Stimulated activated CD4-positive, alpha-beta T cell treated with anti-CD3 and anti-CD28 coated beads, Interleukin-12 subunit alpha, Interleukin-12 subunit beta, amount 100 ng/mL, for 24 hours (primary cell): ENCODE measurements at regions not wholly inside any gene's neighbourhood (a gene's known extent, or its start where the extent isn't known, plus 50 kb on each side); places are given as distances from the start of the nearest gene placed in this dataset.

Source experiments
- DNase-seq, 2 experiments: peaks; one replicate each; pipeline ENCODE4 v3.0.0-alpha.2; 2020; ENCODE audit warnings: low read depth in 2 of 2

DNA sequence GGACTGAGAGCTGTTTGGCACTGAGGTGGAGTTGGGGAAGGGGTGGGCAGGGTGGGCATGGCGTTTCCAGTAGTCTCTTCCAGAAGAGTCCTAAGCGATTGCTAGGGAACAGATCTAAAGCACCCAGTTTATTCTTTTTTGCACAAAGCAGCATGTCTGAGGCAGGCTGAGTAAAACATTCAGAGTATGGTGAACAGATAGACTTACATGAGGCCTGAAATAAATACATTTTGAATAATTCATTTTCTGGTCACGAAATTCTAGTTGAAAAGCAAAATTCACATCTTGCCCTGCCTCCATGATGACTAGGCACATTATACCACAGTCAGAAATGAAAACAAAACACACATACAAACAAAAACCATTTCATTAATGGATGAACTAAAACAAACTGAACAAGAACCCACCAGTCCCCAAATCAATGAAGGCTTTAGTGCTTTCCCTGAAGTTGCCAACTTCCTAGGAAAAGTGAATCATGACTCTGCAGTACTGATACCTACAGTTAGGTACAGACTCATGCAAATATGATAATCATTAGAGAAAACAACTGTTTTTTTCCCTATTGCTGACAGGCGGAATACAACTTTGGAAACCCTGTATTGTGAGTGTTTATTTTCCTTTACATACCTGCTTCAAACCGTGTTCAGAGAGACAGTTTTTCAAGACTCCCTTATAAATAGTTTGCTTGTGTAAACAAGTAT lies 702.9 kb upstream of the POU3F2 start:
- DNase-seq, result no peak

DNA sequence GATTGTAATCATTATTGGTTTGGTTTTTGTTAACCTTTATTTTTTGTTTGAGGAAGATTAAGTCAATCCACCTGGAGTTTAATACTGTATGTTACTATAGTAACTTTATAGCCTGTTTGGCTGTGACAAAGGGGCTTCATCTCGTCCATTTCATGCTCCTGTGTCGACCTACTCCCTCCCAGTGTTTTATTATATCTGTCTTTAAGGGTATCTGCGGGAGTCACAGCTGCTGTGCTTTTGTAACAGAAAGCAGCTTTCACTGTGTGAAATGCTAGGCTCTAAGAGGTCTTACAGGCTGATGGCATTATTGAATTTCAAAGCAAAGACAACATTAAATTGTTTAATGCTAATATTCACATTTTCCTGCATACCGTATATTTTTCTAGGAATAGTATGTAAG lies 698.0 kb upstream of the POU3F2 start:
- no peak for DNase-seq

DNA sequence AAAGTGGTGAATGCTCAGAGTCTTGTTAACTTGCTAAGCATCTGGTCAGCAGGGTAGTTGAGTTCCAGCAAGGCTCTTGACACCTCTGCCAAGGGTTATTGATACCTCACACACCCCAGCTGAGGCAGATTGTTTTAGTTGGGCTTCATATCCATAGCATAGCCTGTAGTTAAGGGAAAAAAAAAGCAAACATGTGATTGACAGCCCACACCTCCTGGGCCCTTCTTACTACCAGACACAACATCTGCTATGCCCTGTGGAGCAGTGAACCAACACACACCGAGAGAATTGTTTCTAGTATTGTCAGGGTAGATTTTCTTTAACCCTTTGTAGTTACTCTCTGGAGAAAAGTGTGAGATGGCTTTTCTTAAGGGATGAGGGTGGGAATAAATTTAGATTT lies 697.0 kb upstream of the POU3F2 start:
- no peak for DNase-seq

DNA sequence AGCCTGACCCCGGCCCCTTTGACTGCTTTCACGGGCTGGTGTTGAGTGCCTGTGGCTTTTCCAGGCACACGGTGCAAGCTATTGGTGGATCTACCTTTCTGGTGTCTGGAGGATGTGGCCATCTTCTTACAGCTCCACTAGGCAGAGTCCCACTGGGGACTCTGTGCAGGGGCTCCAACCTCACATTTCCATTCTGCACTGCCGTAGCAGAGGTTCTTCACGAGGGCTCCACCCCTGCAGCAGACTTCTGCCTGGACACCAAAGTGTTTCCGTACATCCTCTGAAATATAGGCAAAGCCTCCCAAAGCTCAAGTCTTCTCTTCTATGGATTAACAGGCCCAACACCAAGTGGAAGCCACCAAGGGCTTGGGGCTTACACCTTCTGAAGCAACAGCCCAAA lies 691.5 kb upstream of the POU3F2 start:
- no peak for DNase-seq

DNA sequence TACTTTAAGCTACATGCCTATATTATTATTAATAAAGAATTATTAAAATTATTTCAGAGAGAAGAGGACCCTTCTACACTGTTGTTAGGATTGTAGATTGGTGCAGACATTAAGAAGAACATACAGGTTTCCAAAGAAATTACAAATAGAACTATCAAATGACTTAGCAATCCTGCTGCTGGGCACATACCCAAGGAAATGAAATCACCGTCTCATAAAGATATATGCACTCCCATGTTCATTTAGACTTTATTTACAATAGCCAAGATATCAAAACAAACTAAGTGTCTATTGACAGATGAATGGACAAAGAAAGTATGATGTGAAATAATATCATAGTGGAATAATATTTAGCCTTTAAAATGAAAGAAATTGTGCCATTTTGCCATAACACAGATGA lies 687.7 kb upstream of the POU3F2 start:
- DNase-seq, result no peak

DNA sequence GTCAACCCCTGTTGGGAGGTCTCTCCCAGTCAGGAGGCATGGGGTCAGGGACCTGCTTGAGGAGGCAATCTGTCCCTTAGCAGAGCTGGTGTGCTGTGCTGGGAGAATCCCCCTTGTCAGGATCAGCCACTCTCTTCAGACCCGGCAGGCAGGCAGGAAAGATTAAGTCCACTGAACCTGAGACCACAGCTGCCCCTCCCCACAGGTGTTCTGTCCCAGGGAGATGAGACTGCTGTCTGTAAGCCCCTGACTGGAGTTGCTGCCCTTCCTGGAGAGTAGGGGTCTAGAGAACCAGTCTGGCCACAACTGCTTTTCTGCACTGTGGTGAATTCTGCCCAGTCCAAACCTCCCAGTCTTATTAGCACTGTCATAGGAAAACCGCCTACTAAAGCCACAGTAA lies 677.8 kb upstream of the POU3F2 start:
- DNase-seq, result no peak

DNA sequence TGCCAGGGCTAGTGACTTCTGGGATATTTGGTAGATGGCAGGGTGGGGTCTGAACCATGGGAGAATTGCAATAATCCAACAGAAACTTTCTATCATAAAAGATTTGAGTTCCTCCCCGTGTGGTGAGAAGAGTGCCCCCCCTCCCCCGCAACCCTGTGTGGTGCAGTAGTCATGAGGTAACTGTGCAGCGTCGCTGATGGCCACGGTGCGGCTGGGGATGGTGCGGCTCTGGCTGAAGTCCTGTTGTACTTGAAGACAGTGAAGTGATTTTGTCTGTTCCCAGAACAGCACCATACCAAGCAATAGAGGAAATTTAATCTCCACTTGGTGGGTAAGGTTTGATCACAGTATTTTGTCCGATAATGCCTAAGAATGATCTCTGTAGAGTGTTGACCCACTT lies 654.8 kb upstream of the POU3F2 start:
- DNase-seq, result no peak

DNA sequence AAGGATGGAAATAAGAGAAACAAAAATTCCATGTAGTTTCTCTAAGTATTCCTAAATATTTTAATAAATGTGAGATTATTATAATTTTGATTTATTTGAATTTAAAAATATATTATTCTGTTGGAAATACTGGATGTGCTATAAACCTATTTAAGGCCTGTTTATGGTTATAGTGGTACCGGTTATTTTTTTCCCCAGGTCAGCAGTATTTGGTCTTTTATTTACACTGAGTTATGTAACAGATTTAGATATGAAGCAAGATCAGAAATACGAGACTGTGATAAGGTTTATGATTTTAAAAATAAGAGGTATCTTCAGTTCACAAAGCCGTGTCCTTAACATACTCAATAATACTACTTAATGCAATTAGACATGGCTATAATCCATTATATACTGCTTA lies 634.3 kb upstream of the POU3F2 start:
- no peak for DNase-seq

DNA sequence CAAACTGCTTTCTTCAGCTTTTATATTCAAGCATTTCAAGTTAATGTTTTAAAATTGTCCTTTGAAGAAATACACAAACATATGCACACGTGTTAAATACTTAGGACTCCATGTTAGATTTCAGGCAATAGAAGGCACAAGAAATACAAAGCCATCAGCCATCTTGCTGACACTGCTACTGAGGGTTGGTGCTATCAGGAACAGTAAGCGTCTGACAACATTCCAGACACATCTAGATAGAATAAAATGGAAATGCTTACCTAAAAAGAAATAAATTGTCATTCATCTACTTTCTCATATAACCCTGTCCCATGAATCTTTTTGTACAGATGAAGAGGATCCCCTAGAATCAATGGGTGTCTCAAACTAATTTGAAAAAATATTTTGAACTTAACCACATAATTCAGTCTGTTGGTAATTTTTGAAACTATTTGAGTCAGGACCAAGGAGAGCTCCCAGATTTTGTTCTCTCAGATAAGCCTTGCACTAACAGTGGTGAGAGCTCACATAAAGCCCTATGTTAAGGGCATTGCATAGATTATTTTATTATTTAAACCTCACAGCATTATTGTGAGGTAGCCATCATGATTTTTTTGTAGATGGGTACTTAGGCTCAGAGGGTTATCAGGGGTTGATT lies 631.1 kb upstream of the POU3F2 start:
- no peak for DNase-seq

DNA sequence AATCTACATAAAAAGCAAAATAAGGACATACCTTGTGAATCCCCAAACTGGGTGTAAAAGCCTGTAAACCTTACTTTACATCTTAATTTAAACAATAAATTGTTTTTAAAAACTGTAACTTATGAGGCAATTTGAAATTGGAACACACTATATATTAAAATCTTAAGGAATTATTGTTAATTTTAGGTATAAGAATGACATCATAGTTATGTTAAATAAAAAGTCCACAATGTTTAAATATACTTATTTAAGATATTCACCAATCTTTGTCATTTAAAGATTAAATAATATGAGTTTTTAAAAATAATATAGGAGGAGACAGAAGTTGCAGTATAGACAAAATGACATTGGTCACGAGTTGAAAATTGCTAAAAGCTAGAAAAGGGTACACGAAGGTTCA lies 621.9 kb upstream of the POU3F2 start:
- DNase-seq, result no peak

DNA sequence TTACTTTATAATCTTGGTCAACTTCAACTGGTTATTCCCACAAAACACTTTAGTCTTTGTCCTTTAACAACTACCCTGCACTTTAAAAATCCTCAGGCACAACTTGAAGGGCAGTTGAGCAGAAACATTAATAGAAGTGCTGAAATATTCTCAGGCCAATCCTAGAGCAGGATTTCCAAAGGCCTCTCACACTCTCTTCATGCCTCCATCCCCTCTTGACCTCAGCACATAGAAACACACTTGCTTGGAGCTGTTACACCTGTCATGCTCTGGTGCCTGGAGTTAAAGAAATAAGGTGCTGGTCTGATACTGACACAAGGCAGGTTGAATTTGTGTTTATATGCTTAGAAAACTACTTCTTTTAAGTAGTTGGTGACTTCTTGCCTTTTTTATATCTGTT lies 618.8 kb upstream of the POU3F2 start:
- no peak for DNase-seq

DNA sequence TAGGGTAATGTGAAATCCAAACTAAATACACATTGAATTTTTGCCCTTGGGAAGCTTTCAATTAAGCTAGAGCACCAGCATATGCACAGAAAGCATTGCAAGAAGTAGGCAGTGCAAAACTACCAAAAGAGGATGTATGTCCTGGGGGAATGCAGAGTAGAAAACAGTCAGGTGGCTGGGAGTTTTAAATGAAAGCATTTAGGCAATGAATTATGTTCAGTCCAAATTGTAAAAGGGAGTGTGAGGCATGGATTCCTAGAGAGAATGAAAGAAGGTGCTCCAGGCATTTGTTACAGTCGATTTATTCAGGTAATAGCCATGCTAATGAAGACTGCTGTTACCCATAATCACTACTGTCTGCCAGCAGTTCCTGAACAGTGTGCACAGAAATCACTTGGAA lies 604.1 kb upstream of the POU3F2 start:
- DNase-seq, result no peak

DNA sequence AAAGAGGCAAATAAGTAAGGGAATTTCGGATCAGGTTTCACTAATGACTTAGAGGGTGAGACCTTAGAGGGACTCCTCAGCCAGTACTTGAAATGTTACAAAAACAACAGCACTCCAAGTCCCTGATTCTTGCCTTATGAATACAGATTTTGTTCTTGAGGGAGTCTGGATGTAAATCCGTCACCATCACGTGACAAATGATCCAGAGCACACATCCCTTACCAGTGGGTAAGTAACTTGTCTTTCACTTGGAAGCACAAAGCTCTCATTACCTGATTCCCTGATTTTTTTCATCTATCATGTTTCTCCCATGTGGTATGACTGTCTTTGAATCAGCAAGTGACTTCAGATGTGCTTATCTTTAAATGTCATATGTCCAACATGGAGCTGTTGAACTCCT lies 595.3 kb upstream of the POU3F2 start:
- no peak for DNase-seq

DNA sequence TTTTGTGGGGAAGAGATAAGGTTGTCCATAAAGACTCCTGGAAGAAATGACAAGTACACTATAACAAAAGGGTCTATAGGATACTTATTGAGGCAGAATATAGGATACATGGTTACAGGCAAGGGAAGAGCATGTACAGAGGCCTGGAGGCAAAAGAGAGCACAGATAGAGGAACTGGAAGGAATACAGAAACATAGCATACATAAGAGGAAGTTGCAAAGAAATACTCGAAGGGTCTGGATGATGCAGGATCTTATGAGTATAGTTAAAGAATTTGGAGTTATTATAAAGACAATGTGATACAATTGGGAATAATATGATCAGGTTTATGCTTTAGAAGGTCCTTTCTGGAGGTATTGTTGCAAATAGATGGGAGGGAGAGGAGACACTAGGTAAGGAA lies 592.7 kb upstream of the POU3F2 start:
- no peak for DNase-seq

DNA sequence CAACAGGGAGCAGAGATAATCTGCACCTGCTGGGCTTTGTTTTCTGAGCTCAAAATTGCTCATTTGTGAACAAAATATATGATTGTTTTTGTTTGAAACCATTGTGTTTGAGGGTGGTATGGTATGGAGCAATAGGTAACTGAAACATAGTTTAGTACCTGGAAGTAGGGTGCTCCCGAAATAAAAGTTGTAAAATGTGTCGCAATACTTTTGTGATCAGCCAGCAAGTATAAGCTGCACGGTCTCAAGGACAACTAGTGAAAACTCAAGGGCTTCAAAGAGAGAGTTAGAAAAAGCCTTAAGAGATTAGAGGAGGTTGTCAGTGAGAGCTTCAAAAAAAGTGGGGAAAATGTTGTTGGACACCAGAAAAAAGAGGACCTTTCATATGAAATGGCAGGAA lies 579.8 kb upstream of the POU3F2 start:
- DNase-seq, result no peak

DNA sequence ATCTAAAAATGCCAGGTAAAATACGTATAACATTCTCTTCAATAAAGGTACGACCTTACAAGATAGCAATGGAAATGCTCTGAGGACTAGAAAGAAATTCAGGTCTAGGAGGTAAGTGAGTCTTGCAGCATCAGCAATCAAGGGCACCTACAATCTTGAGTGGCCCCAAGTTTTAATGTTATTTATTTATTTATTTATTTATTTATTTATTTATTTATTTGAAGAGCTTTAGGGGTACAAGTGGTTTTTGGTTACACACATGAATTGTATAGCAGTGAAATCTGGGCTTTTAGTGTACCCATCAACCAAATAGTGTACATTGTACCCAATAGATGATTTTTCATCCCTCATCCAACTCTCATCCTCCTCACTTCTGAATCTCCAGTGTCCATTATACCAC lies 574.0 kb upstream of the POU3F2 start:
- DNase-seq, result no peak

DNA sequence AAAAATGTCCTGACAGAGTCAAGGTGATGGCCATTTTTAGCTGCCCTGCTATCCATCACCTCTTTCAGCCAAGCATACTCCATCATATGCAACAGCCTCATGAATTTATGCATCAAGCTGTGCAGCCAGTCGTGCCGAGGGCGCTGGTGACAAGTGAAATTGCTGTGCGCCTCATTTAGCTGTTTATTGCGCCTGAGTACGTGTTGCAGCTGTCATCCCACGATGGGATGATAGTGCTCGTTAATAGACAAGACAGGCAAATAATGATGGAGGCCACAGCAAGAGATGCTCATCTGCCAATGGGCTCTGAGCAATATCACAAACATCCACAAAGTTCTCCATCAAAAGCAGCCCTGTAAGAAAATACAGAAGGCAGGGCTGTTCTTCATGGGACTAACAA lies 562.3 kb upstream of the POU3F2 start:
- DNase-seq, result no peak

DNA sequence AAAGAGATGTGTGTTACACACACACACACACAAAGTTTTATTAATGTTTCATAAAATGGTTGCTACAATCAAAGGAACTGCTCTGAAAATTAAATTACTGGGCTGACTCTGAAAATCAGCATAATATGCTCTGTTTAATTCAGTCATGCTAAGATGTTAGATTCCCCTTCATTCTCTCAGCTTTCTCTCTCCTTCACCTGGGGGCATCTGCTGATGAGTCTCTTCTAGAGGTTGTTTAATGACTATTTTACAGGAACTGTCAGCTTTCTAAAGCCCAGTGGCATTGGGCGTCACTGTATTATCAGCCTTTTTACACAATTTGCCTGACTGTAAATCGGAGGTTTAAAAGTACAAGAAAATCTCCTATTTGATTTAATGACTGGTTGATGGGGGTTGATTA lies 559.7 kb upstream of the POU3F2 start:
- DNase-seq, result no peak

DNA sequence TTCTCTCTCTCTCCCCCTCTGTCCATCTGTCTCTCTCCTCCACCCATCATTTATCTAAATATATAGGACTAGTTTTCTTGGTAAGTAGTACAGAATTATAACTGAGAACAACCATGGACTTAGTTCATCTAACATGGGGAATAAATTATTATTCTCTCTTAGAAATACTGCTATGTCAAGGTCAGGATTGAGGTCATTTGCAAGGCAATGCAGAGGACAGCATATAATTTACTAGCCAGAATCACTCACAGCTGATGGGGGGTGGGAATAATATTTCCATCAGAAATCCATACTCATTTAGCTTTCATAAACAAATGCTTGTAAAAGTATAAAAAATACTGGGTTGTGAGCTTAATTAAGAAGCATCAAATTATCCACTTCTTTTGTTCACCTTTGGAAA lies 553.9 kb upstream of the POU3F2 start:
- DNase-seq, result no peak

DNA sequence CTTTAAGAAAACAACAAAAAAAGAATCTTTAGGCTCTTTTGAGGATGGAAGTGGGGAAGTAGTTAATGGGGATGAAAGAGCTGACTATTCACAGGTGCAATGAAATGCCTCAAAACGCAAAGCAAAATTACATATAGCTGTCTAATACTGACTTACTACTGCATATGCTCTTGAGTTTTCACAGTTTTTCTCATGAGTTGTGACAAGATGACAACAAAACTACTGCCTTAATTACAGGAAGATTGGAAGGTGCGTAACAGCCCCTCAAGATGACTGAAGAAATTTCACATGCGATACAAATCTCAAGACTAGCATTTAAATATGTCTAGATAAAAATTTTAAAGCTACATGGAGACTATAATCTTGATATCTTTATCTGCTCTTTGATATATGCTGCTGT lies 547.8 kb upstream of the POU3F2 start:
- no peak for DNase-seq

DNA sequence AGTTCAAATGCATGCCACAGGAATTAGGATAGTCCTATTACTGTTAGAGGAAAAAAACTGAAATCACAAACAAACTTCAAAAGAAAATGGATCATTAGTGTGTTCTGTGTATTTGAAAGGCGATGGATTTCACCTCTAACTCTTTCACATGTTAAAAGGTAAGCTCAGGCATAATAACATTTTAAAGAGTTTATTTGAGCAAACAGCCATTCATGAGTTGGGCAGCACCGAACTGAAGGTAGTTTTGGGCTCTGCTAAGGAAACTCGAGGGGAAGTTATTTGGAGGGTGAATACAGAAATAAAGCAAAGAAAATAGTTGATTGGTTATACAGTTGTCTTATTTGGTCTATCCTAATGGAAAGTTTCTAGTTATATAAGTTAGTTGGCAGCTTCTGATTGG lies 546.5 kb upstream of the POU3F2 start:
- DNase-seq, result no peak

DNA sequence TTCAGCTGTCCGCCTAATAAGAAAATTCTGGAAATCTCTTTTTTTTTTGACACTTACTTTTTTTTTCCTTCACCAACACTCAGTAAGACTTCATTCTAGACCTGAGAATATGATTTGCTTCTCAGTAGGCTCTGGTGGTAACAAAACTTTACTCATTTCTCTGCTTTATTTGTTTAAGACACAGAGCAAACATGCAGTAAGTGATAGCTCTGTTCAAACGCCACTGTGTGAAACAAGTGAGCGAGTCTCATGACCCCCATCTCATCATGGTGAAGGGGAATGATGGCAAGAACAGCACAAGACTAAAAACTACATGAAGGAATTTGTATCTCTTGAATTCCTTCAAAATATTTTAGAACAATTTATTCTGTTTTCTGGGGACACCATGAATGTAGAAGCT lies 541.6 kb upstream of the POU3F2 start:
- DNase-seq, result no peak

DNA sequence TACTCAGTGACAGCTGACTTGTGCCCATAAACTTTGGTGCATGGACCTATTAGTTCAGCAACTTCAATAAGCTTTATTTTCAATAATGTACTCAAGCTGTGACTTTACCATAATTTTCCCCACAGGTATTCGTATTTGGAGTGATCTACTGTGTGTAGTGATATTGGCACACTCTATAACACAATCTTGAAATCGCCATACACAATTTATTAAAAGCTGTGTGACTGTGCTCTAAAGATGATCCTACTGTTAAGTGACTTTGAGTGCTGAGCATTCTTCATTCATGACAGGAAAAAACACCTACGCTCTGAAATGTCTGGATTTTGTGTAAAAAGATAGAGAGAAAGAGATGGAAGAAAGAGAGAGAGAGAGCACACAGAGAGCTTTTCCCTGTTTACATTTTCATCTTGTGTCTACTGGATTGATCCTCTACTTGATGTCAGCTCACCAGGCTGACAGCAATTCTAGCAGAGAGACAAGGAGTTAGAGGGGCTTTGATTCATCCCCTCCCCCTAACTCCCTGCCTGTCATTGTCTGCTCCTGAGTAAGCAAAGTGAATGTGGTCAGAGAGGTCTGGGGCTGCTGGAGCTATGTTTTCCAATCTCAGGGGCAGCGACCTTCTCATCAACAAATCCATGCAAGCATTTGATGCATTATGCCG lies 538.7 kb upstream of the POU3F2 start:
- no peak for DNase-seq

DNA sequence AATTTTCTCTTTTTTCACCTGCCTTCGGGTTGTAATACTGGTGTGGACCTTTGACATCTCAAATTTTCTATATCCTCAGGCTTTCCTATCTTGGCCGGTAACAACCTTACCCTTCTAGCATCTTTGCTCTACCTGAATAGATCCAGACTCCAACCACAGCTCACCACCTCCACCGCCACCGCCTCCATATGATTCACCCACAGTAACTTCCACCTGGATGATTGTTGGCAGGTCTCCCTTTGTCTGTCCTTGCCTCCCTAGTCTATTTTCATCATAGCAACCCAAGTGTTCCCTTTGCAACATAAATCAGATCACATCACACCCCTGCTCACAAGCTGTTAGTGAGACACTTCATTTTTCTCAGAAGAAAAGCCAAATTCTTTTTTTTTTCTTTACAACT lies 525.8 kb upstream of the POU3F2 start:
- no peak for DNase-seq
